Ovary (tissue), 7 donors: ENCODE measurements at regions not wholly inside any gene's neighbourhood (a gene's known extent, or its start where the extent isn't known, plus 50 kb on each side); places are given as distances from the start of the nearest gene placed in this dataset.

Experiments used
- DNase-seq, 5 donors: peaks; one replicate each; pipeline ENCODE4 v3.0.0-alpha.2; 2019 to 2020
- H3K27ac ChIP-seq, 2 donors: fragments of 200-600 bp; one replicate each; pipeline versions ENCODE4 v1.5.1 to v1.8.0; 2019 to 2022
- H3K27me3 ChIP-seq: fragments of 200-600 bp; one replicate; pipeline ENCODE4 v1.8.0; 2022
- H3K36me3 ChIP-seq: fragments of 200-600 bp; sonication (generic); one replicate; pipeline ENCODE4 v1.5.1; 2019
- H3K4me1 ChIP-seq: one replicate; pipeline ENCODE4 v1.8.1; 2013; ENCODE audit warnings: mild to moderate bottlenecking, moderate library complexity; ENCODE audit not compliant: insufficient read depth
- H3K4me3 ChIP-seq: fragments of 200-600 bp; sonication (generic); one replicate; pipeline ENCODE4 v1.5.1; 2017
- H3K9me3 ChIP-seq, 2 donors: fragments of 200-600 bp in 1 of 2; sonication (generic) in 1 of 2; one replicate each; pipeline versions ENCODE4 v1.5.1 to v1.8.1; 2013 to 2019; ENCODE audit warnings: mild to moderate bottlenecking in 1 of 2, moderate library complexity in 1 of 2
- EP300 ChIP-seq: sonication (generic); formaldehyde crosslinking; IDR thresholded peaks from one replicate; pipeline ENCODE4 v1.6.1; 2017; ENCODE audit warnings: antibody characterized with exemption
- POLR2A ChIP-seq: fragments of 450-650 bp; IDR thresholded peaks from one replicate; pipeline ENCODE4 v1.6.1; 2017; ENCODE audit warnings: antibody characterized with exemption, mild to moderate bottlenecking, moderate library complexity
- WGBS, 3 donors: extraction: QIAGEN DNeasy Blood & Tissue Kit in 1 of 3; methylation state at CpG; one replicate each; pipeline versions ENCODE4 v1.1.5 to v1.1.7; 2013 to 2017; 5-methylcytosine and 5-hydroxymethylcytosine counted together
- intact Hi-C, 4 donors: fragments of 100-400 bp; cut with DNase I; formaldehyde crosslinking; loops; one replicate each; pipeline versions ENCODE4 v1.11.0 to v1.15.1; 2022 to 2023
- TF ChIP-seq, protein P1 (sequence below), 3 donors: fragments of 450-650 bp in 2 of 3; fragments of 200-600 bp in 1 of 3; IDR thresholded peaks; one replicate each; pipeline versions ENCODE4 v1.5.1 to v1.8.0; 2016 to 2022; ENCODE audit warnings: antibody characterized with exemption in 3 of 3, mild to moderate bottlenecking in 1 of 3
- donor health status: DM: no; HTN: no; CAD: no; lungs with moderate emphysema.
- donor health status: DM: no; HTN: no; CAD: no.
- donor health status: Bipolar disorder and iron deficiency.
- donor health status: DM: no; HTN: no; CAD: no.
- donor health status: DM: yes; HTN: yes; CAD: no.

DNA sequence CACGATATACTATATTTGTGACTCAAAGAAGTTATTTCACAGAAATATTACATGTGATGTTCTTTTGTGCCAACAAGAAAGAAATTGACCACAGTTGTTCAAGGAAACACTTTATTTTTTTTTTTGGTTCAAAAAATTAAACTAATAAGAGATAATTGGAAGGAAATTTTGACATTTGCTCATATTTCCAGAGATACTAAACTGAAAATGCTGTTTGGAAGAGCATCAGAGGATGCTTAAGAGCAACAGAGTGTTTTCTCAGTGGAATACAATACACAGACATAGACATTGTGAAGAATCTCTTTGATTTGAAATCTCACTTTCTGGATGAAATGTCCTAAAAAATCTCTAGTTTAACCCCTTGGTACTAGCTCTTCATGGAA, 760.4 kb upstream of the CXADR start:
- no peak for TF ChIP-seq EP300
- no peak for TF ChIP-seq POLR2A
- TF ChIP-seq, protein P1, sequence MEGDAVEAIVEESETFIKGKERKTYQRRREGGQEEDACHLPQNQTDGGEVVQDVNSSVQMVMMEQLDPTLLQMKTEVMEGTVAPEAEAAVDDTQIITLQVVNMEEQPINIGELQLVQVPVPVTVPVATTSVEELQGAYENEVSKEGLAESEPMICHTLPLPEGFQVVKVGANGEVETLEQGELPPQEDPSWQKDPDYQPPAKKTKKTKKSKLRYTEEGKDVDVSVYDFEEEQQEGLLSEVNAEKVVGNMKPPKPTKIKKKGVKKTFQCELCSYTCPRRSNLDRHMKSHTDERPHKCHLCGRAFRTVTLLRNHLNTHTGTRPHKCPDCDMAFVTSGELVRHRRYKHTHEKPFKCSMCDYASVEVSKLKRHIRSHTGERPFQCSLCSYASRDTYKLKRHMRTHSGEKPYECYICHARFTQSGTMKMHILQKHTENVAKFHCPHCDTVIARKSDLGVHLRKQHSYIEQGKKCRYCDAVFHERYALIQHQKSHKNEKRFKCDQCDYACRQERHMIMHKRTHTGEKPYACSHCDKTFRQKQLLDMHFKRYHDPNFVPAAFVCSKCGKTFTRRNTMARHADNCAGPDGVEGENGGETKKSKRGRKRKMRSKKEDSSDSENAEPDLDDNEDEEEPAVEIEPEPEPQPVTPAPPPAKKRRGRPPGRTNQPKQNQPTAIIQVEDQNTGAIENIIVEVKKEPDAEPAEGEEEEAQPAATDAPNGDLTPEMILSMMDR (IDR thresholded peaks at IDR 0.05): no peak
- Histone ChIP-seq H3K27me3 (no peaks in the 10 kb centered on the region), H3K9me3 (no peaks in the 10 kb centered on the region), H3K27ac (no peak overlapping the region), H3K4me3 (no peak overlapping the region), H3K36me3 (no peaks in the 10 kb centered on the region), H3K4me1 (peaks cover 1% of the 10 kb centered on the region)
- DNase-seq: no peak
- WGBS, 3 donors: 29 to 47% (median 30%) methylated on average over 1 of the region's 1 CpG
- intact Hi-C loops: no loop called here

DNA sequence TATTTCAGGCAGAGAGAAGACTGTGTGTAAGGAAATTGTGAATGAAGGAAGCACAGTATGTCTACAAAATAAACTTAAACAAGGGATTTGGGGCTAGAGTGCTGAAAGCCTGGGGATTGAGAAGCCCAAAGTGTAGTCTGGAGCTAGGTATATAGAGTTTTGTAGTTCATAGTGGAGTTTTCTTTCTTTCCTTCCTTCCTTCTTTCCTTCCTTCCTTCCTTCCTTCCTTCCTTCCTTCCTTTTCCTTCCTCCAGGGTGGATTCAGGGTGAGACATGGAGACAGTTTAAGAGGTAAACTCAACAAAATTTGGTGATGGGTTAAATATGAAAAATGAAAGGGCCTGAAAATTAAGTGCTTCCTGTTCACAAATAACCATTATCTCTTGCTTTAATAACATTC, 757.8 kb upstream of the CXADR start:
- no peak overlapping the region for H3K27ac ChIP-seq
- DNase-seq: no peak
- TF ChIP-seq, protein P1 (IDR thresholded peaks at IDR 0.05): no peak
- no peak for TF ChIP-seq EP300
- TF ChIP-seq POLR2A: no peak
- no peaks in the 10 kb centered on the region for H3K9me3 ChIP-seq
- intact Hi-C loops: no loop called here
- peaks cover 1% of the 10 kb centered on the region for H3K4me1 ChIP-seq
- H3K36me3 ChIP-seq: no peaks in the 10 kb centered on the region
- H3K27me3 ChIP-seq: no peaks in the 10 kb centered on the region
- H3K4me3 ChIP-seq: no peak overlapping the region

DNA sequence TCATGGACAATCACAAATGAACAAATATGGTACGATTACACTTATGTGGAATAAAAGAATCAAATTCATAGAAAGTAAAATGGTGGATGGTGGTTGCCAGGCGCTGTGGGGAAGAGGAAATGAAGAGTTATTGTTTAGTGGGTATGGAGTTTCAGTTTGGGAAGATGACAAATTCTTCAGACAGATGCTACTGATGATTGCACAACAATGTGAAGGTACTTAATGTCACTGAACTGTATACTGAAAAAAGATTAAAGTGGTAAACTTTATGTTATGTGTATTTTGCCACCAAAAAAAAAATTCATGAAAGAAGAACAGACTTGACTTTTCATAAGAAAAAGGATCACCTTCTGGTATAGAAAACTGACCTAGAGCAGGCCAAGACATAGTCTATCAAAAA, 745.6 kb upstream of the CXADR start:
- intact Hi-C loops: no loop called here
- Histone ChIP-seq H3K27ac (no peak overlapping the region), H3K4me1 (no peaks in the 10 kb centered on the region), H3K4me3 (no peak overlapping the region), H3K36me3 (no peaks in the 10 kb centered on the region), H3K27me3 (no peaks in the 10 kb centered on the region), H3K9me3 (no peaks in the 10 kb centered on the region)
- DNase-seq: no peak
- WGBS, 3 donors: 96 to 99% (median 97%) methylated on average over 2 of the region's 2 CpGs
- TF ChIP-seq POLR2A (no peak), EP300 (no peak)
- TF ChIP-seq, protein P1 (IDR thresholded peaks at IDR 0.05): no peak

DNA sequence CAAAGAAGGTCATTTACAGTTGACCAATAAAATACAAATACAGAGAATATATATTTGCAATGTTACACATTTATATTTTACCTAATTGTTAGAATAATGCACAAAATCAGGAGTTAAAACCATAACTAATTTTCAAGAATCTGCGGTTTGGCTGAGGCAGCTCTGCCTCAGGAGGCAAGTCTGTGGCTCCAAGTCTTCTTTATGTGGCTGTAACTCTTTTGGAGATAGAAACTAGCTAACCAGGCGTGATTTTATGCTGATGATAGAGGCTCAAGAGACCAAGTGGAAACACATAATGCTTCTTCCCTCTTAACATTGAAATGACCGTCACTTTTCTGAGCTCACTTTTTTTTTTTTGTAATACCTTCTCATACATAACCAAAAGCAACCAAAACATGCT, 744.7 kb upstream of the CXADR start:
- no peaks in the 10 kb centered on the region for H3K27me3 ChIP-seq
- no peak for DNase-seq
- WGBS, 3 donors: 90 to 94% (median 94%) methylated on average over 3 of the region's 3 CpGs
- TF ChIP-seq EP300 (no peak), POLR2A (no peak)
- TF ChIP-seq, protein P1 (IDR thresholded peaks at IDR 0.05): no peak
- H3K9me3 ChIP-seq: no peaks in the 10 kb centered on the region
- intact Hi-C loops: no loop called here
- no peak overlapping the region for H3K27ac ChIP-seq
- no peaks in the 10 kb centered on the region for H3K36me3 ChIP-seq
- no peaks in the 10 kb centered on the region for H3K4me1 ChIP-seq
- no peak overlapping the region for H3K4me3 ChIP-seq

DNA sequence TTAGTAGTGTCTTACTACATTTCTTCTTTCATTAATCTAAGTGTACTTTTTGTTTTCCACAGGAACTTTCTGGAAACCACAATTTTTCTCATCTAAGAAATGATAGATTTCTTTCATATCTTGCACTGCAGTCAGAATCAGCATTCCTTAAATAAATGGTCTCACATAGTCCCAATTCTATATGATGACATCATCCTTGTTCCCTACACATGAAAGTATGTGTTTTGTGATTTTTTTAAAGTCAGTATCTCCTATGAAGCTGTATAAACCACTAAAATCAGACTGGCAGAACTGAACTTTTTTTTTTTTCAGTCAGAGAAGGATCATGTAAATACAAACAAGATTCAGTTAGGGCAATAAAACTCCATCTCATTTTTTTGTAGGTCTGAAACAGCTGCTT, 742.6 kb upstream of the CXADR start:
- Histone ChIP-seq H3K27me3 (no peaks in the 10 kb centered on the region), H3K36me3 (no peaks in the 10 kb centered on the region), H3K27ac (no peak overlapping the region), H3K4me1 (no peaks in the 10 kb centered on the region), H3K9me3 (no peaks in the 10 kb centered on the region), H3K4me3 (no peak overlapping the region)
- DNase-seq: no peak
- TF ChIP-seq, protein P1 (IDR thresholded peaks at IDR 0.05): no peak
- no peak for TF ChIP-seq POLR2A
- TF ChIP-seq EP300: no peak
- intact Hi-C loops: loop anchor here in 1 of 4 donors (10.0 kb wide), 1 partner anchor 65 kb away; no protein-coding TSS in a partner anchor
